GM18951 (cell line): ENCODE measurements at regions not wholly inside any gene's neighbourhood (a gene's known extent, or its start where the extent isn't known, plus 50 kb on each side); places are given as distances from the start of the nearest gene placed in this dataset.

ENCODE experiments used
- POLR2A ChIP-seq: IDR thresholded peaks from 4 replicates; pipeline ENCODE4 v1.6.1; 2011; ENCODE audit warnings: mild to moderate bottlenecking; ENCODE audit not compliant: insufficient read length, insufficient read depth; ENCODE audit errors: extremely low read depth
- in situ Hi-C: fragments of 300-500 bp; cut with MboI; formaldehyde crosslinking; loops from one replicate; pipeline ENCODE4 v1.12.0; 2022; ENCODE audit warnings: low sequenced_read_pairs, mixed read lengths, inconsistent platforms; ENCODE audit not compliant: unreplicated experiment

DNA sequence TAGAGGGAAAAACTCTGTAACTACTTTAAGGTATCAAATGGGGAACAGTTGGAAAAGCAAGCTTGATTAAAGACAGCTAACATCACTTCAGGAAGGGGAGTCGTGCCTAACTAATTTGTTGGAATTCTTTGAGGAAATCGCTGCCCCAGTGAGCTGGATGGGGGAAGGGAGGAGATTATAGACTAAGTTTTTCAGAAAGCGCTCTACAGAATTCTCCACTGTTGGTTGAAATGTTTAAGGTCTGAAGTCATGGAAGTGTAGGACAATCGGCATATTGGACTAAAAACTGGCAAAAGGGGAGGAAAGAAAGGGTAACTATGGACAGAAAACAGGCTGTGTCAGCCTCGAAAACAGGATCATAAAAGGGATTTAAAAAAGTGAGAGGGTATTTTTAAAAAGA lies 229.9 kb upstream of the HMGA2 start:
- TF ChIP-seq POLR2A: no peak
- in situ Hi-C loops: loop anchor here (25.0 kb wide), 2 partner anchors 493 to 818 kb away; no protein-coding TSS in a partner anchor

DNA sequence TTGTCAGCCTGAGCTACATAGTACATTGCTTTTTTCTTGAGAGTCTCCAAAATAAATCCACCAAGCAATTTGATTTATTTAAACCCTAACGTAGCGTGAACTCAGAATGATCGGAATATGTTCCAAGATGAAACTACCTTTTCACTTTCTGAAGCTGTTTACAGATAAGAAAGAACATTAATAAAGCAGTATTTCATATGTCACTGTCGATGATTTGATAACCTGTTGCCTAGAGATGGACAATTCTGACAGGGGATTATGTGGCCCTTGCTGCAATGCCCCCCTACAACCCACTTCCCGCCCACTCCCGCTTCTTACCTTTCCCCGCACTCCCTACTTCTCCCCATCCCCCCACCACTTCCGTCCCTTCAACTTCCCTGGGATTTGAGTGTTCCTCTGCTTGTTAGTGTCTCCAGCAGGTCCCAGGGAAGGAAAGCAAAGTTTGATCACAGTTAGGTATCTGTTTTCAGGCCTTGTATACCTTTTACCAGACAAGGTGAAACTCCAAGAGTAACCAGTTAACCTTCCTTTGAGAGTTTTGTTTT lies 229.2 kb upstream of the HMGA2 start:
- in situ Hi-C loops: loop anchor here (25.0 kb wide), 2 partner anchors 492 to 817 kb away; no protein-coding TSS in a partner anchor

DNA sequence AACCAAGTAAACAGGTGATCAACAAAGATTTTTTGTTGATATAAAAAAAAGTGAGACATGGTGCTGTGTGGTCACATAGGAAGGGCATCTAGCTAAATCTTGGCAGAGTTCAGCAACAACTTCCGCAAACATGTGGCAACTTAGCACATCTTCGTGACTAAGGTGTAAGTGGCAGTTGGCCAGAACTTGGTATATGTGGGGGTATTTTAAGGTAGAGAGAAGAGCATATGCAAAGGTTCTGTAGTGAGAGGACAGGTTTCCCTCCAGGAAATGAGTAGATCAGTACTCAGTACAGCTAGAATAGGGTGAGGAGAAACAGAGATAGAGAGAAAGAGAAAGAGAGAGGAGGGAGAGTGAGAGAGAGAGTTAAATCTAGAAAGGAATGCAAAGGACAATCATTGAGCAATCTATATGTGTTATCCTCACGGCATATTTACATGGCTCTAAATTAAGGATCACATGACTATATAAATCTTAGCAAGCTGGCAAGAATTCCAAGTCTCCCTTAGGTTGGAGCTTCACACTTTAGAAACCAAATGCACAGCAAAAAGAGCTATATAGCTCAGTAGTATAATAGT lies 227.7 kb upstream of the HMGA2 start:
- in situ Hi-C loops: loop anchor here (25.0 kb wide), 2 partner anchors 491 to 816 kb away; no protein-coding TSS in a partner anchor
- TF ChIP-seq POLR2A: no peak

More for the DNA sequence above, 229.2 kb upstream of the HMGA2 start:
- TF ChIP-seq POLR2A: no peak

DNA sequence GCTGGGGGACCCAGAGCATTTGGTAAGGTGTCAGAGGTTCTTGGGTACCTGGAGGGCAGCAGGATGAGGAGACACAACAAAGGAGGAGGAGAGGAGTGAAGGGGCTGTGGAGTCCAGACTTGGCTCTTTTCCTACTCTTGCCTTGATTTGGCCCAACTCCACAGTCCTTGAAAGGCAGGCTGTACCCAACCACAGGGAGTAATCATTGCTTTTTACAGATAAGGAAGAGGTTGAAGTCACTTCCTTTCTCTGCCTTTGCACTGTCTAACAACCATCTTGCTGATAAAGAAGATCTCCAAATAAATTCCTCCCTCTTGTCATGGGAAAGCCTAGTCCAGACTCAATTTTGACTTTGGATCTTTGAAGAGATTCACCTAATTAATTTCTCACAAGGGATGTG lies 226.8 kb upstream of the HMGA2 start:
- no peak for TF ChIP-seq POLR2A
- in situ Hi-C loops: loop anchor here (25.0 kb wide), 2 partner anchors 490 to 815 kb away; no protein-coding TSS in a partner anchor

DNA sequence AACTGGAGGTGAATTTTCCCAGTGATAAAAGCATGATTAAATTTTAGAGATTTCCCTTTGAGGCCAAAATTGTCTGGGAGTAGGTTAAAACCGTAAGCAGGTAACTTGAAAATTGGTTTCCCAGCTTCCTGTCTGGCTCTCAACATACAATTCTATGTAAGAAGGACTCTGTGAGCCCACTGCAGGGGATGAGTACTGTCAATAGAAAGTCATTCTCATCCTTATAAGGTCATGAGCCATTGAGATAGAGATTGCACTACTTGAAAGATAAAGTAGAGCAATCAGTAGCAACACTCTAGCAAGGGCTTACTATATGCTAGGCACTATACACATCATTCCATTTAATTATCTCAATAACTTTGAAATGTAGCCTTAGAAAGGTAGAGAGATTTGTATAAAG lies 225.6 kb upstream of the HMGA2 start:
- no peak for TF ChIP-seq POLR2A
- in situ Hi-C loops: loop anchor here (25.0 kb wide), 2 partner anchors 489 to 814 kb away; no protein-coding TSS in a partner anchor

DNA sequence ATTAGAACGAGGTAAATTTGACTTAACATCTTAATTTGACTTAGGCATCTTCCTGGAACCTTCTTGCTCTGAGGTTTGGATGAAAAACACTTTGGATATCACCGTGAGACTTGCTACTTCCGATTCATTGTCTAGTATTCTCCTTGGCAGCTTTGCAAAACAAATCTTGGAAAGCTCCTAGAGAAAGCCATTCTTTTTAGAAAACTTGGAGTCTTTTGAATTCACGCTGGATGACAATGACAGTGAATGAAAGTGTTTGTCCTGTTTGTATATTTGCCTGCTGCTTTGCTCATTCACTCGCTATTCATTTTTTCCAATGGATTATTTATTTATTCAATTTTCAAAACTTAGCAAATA lies 222.1 kb upstream of the HMGA2 start:
- in situ Hi-C loops: no loop called here
- TF ChIP-seq POLR2A: no peak

DNA sequence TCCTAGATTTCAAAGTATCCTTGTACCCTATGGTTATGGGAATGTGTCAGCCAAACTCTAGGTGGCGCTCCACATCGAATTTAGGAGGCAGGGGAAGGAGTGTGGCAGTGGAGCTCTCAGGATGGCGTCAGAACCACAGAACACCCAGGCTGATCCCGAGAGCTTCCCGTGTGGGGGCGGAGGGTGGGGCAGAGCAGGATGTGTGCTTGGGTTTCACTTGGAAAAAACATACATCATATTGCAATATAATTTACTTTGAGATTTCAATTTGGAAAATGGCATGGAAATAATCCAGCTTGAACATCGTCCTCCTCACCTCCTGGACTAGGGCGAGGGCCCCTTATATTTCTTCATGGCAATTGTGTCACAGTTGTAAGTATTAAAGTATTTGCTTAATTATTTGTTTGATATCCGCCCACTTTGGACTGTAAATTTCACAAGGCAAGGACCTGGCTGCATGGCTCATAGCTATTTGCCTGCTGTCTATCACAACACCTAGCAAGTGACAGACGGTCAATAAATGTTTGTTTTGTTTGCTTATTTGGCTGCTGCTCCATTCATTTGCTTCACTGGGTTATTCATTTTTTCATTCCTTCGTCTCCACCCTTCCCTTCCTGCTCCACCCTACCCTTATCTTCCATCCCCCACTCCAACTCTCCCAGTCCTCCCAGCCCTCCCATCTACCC lies 221.5 kb upstream of the HMGA2 start:
- in situ Hi-C loops: no loop called here

DNA sequence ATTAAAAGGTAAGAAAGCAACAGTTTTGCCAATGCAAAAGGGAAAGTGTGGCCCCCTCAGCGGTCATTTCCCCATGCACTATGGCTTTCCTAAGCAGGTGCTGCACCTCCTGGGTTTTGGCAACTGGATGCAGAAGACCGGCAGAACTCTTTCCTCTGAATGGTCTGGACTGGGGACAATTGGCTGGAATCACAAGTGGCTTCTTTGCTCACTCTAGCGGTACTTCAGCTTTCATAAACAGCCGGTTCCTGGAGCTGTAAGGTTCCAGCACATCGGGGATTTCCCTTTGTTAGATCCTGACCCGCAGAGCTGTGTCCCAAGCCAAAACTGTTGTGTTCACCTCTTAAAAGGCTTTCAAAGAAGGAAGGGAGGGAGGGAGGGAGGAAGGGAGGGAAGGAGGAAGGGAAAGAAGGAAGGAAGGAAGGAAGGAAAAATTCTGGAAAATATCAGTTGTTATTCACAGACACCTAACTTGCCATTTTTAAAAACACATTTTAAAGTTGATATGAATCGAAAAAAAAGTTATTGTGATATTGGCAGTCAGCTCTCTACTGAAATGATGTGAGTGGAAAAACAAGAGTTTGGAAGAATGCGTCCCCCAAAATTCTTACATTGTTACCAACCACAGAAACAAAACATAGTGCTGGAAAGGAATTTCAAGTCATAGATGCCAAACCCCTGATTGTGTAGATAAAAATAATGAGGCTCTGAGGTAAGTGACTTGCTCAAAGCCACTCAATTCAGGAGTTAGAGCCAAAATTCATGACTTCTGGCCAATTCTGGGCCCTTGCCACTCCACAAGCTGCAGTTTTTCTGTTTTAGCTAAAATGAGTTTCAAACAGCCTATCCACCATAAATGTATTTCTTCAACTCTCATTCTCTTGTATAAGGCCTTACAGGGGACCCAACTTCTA lies 220.6 kb upstream of the HMGA2 start:
- TF ChIP-seq POLR2A: no peak
- in situ Hi-C loops: no loop called here

More for the DNA sequence above, 221.5 kb upstream of the HMGA2 start:
- TF ChIP-seq POLR2A: no peak

DNA sequence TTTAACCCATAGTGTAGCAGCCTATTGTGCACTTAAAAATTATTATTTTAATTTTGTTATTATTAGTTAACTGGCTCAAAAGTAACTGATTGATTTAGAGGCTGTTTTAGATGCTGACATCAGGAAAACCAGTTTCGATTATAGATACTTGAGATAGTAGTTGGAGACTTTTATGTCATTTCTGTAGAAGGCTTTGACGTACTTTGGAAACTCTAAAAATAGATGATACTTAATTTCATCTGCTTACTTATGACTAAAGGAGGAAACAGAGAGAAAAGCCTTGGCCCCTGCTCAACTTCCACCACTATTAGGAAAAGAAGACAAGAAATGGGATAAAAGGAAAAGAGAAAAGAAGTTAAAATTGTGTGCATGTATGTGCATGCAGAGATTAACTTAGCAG lies 219.3 kb upstream of the HMGA2 start:
- in situ Hi-C loops: no loop called here
- no peak for TF ChIP-seq POLR2A

DNA sequence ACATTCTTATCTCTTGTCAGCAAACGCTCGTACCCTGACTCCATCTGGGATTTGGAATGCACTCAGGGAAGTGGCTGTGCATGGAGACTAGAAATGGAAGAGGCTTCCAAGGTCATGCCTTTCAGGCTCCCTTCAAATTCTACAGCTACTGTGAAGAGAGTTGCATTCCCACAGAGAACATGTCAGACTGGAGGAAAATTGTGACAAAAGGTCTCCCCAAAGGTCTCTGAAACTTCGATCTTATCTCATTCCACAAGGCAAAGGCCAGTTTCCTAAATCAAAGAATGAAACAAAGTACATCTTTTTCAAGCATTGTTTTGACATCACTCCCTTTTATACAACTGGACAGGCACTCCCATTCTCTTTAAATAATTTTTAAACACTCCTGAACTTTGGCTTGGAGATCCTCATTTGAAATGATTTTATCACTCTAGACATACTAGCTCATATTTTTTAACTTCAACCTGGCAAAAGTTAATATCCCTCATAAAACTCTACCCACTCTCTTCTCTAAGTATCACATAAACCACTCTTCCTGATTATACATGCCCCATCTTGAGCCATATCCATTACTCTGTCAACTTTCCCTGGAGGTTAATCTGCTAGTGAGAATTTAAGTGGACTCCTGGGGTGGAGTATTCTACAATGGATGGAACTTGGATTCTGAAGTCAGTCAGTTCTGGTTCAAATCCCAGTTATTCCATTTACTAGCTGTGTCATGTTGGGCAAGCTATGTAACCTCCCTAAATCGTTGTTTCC lies 218.1 kb upstream of the HMGA2 start:
- in situ Hi-C loops: no loop called here

DNA sequence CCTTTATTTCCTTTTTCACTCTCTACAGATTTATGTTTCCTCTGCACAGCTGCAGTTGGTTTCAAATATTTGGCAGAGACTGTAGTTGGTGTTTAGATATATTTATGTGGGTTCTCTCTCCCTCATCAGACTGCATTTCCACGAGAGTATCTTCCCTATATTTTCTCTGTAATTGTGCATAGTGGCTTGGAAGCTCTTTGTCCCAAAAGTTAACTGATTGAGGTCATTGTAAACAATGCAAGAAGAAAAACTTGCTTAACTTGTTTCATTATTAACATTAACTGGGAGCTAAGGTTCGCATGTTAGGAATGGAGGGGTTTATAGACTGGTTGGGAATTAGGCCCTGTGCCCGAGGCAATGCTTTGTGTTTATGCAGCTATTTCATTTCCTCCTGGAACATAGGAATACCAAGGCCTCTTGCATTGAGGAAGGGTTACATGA lies 216.9 kb upstream of the HMGA2 start:
- in situ Hi-C loops: no loop called here

More for the DNA sequence above, 218.1 kb upstream of the HMGA2 start:
- TF ChIP-seq POLR2A: no peak

DNA sequence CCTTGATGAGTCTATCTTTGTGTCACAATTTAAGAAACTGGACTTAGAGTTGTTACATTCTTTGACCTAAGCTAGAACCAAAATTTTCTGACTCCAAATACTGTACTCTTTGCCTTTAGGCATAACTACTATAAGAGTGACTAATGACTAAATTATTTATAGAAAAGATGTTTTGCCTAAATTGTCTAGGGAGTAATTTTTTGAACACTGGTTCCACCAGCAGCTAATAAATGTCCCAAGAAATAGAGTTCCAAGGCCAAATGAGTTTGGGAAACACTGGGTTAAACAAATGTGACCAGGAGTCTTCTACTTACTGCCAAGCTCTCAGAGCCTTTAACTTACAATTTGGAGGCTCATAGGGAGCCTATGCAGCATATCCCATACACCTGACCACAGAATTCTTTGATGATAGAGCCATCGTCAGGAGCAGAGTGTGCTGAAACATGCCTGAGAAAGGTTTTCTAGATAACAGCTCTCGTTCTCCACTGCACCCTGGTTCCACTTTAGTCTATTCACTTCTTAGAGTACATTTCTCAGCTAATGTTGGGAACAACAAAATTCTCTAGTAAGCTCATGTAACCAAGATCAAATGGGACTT lies 215.9 kb upstream of the HMGA2 start:
- in situ Hi-C loops: no loop called here
- no peak for TF ChIP-seq POLR2A

More for the DNA sequence above, 216.9 kb upstream of the HMGA2 start:
- no peak for TF ChIP-seq POLR2A
